PFSK-1 (cell line): ENCODE measurements at regions not wholly inside any gene's neighbourhood (a gene's known extent, or its start where the extent isn't known, plus 50 kb on each side); places are given as distances from the start of the nearest gene placed in this dataset.

ENCODE experiments used
- SIN3A ChIP-seq: IDR thresholded peaks from 2 replicates; pipeline ENCODE4 v1.6.1; 2012; ENCODE audit warnings: mild to moderate bottlenecking, low read length, moderate library complexity, borderline replicate concordance; ENCODE audit not compliant: insufficient read depth
- TAF1 ChIP-seq: IDR thresholded peaks from 2 replicates; pipeline ENCODE4 v1.6.1; 2012; ENCODE audit warnings: low read length, control low read depth, borderline replicate concordance; ENCODE audit not compliant: insufficient read depth

GRCh38 chr11:43172477-43172876, 139.3 kb upstream of the API5 start:
- TF ChIP-seq SIN3A: no peak
- no peak for TF ChIP-seq TAF1
